HG02884 (cell line): ENCODE measurements at regions not wholly inside any gene's neighbourhood (a gene's known extent, or its start where the extent isn't known, plus 50 kb on each side); places are given as distances from the start of the nearest gene placed in this dataset.

Source experiments
- ATAC-seq: cut with Tn5 transposase; IDR thresholded peaks from one replicate; pipeline ENCODE4 v1.9.1; 2021; ENCODE audit warnings: mild to moderate bottlenecking, moderate library complexity; ENCODE audit not compliant: unreplicated experiment

DNA sequence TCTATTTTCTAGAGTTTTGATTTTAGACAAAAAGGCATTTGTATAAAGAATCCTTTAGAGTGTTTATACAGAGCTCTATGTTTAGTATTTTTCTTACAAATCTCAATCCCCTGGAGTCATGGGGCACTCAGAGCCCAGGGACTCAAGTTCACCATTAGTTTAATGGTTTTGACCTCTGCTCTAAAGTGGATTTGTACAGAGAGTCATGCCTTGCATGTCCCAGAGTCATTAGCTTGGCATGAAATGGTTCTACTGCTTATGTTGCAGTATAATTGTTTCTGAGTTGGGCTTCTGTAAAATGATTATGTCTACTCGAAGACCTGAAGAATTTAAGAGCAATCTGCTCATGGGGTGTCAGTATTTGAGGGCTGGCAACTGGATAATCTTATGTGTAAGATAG is 406.2 kb downstream of the DLEU7 start:
- no peak for ATAC-seq

DNA sequence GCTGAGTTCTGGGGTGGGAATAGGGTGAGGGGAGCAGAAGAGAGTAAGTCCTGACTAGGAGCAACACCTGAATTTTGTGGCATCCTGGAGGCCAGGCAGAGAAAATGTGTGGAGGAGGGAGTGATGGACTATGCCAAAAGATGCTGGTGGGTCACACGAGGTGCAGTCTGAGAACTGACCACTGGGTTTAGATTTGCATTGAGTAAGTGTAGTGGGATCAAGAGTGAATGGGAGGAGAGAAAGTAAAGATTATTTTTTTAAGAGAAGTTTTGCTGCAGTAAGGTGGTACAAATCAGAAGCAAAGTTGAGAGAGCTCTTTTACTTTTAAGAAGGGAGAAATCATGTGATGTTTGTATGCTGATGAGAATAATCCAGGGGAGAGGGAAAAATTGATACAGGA is 405.1 kb downstream of the DLEU7 start:
- ATAC-seq, result no peak

DNA sequence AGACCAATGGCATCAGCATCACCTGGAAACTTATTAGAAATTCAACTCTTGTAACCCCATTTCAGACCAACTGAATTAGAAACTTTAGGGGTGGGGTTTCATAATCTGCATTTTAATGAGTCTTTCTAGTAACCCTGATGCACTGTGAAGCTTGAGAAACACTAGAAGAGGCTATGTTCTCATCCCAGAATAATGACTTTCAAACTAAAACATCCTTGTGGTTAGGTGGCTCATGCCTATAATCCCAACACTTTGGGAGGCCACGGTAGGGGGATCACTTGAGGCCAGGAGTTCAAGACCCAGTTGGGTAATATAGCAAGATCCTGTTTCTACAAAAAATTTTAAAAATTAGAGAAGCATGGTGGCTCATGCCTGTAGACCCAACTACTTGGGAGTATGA is 402.4 kb downstream of the DLEU7 start:
- no peak for ATAC-seq

DNA sequence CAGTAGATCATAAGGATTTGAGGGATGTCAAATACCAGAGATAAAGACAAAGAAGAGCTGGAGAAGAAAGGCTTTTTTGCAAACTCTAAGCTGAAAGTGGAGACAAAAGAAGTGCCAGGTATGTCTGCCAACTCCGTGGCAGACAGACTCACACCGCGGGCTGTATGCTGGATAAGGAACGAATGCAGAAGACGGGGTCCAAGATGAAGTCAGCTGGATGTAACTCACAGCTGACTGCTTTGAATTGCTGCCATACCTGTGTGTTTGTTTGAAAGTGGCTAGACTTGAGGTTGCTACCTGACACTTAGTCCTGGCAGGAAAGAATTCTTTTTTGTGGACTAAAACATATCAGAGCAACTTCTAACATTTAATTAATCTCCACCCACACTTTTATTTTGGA is 398.8 kb downstream of the DLEU7 start:
- no peak for ATAC-seq

DNA sequence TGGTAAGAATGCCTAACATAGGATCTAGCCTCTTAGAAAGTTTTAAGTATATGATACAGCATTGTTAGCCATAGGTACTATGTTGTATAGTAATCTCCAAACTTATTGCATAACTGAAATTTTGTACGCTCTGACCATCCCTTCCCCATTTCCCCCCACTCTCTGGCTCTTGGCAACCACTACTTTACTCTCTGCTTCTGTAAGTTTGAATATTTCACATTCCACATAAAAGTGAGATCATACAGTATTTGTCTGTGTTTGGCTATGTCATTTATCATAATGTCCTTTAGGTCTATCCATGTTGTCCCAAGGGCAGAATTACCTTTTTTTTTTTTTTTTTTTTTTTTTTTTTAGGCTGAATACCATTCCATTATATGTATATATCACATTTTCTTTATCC is 396.9 kb downstream of the DLEU7 start:
- no peak for ATAC-seq

DNA sequence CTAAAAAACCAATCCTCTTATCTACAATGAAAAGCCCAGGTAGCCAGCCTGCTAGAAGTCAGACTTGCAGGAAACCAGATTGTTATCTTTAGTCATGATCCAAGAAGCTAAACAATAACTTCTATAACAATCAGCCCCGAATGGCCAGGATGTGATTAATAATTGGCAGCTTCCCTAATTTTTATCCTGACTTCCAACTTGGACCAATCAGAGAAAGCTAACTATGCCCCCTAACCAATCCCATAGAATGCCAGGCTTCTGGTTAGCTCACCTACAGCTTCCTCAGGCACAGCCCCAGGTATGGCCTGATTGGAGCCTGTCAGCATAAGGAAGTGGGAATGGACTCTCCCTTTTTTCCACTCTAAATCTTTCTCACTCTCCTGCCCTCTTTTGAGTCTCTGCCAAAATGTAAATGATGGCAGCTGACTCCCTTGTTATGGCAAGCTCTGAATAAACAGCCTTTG is 394.9 kb downstream of the DLEU7 start:
- no peak for ATAC-seq

DNA sequence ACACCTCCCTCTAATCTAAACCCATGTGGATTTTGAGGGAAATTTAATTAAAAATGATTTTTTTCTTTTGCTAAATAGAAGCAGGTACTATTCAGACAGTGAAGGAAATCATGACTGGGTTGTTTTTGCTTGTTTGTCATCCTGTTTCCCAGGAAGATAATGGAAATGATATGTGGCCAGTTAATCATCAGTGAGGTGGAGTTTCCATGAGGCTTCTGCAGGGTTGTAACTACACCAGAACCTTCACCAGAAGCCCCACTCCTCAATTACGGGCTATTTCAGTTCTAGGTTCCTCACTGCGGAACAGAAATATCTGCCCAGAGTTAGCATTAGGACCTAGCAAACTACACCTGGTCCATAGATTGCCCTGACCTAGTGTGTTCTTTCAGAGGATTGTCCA is 394.0 kb downstream of the DLEU7 start:
- no peak for ATAC-seq

DNA sequence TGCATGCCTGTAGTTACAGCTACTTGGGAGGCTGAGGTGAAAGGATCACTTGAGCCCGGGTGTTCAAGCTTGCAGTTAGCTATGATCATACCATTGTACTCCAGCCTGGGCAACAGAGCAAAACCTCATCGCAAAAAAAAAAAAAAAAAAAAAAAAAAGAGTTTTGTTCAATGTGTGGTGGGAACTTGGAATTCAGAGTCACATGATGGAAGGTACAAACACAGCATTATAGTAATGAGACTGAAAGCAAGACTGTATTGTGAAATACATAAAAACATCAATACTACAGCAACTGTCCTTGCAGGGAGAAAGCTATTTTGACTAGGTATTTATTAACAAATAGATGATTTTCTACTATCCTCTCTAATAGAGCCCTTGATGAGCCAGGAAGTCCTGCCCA is 393.2 kb downstream of the DLEU7 start:
- ATAC-seq, result no peak

DNA sequence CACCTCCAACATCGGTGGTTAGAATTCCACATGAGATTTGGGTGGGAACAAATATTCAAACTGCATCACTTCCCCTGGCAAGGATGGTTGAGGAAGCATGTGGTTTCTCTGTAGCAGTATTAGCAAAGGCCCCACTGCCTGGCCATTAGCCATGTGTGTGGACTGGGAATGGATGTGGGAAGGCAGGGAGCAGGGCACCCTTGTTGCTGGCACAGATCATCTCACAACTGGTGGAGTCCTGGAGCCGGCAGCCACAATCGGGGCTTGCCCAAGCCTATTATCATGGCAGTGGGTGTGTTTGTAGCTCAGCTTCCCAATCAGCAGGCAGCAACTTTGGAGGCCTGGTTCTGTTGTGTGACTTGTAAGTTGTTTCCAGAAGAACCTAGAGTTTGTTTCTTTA is 391.9 kb downstream of the DLEU7 start:
- ATAC-seq, result no peak

DNA sequence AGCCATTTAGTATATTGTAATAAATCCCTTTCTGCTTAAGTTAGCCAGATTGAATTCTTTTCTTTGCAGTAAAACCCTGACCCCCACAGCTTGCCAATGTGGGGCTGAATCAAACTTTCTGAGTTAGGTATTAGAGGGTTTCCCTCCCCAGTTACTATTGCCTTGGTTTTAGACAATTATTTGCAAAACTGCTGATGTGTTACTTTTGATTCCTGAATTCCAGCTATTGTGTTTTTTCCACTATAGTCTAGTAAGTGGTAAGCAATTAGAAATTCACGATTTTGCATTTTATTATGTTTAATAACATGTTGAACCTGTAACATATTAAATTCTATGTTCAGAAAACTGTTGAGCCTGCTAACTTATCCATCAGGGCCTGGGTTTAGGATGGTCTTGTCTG is 391.5 kb downstream of the DLEU7 start:
- no peak for ATAC-seq

DNA sequence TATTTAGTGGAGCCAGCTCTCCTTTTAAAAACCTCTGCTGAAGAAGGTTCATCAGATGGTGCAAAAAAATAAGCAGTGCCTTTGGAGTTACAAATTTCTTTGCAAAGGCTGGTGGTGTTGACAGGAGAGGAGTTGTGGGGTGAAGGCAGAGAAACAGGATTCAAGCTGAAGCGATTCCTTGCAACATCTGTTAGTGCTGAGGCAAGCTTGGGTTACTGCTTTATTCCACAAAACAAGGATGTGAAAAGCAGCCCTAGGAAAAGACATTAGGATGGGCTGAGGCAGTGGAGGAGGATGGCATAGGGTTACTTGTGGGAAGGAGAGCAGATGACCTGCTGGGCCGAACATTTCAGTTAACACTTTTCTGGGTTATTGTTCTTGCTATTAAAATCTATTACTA is 390.7 kb downstream of the DLEU7 start:
- ATAC-seq, result no peak

DNA sequence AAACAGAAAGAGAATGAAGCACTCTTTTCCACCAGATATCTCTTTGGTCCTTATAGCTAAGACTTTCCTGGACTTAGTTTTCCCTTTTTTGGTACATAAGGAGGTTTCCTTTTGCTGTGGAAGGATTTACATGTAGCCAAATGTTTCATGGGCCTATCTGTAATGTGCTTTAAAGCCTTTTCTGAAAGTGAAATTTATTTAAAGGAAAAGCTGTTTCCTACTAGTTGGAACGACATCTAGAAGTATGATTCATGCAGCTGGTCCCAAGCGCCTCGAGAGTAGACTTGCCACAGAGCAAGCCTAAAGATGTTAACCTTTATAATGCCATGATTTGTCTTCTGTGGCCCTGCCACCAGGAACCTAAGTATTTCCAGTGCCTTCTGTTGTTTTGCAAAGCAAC is 390.3 kb downstream of the DLEU7 start:
- no peak for ATAC-seq

DNA sequence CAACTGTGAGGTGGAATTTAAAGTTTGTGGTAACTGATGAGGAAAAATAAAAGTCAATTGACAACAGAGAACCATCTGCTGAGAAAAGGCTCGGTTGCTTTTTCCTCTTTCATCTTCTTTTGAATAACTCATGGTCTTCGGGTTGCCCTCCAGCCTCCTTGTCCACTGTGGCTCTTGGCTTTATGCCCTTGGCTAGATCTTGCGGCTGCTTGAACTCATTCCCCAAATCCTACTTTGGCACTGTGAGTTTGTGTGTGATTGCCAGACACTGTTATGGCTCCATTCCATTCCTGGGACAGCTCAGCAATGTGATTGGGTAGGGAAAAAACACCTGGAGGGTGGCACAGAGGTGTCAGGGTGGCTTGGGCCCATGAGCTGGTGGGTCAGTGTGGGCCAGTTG is 387.4 kb downstream of the DLEU7 start:
- ATAC-seq, result no peak

DNA sequence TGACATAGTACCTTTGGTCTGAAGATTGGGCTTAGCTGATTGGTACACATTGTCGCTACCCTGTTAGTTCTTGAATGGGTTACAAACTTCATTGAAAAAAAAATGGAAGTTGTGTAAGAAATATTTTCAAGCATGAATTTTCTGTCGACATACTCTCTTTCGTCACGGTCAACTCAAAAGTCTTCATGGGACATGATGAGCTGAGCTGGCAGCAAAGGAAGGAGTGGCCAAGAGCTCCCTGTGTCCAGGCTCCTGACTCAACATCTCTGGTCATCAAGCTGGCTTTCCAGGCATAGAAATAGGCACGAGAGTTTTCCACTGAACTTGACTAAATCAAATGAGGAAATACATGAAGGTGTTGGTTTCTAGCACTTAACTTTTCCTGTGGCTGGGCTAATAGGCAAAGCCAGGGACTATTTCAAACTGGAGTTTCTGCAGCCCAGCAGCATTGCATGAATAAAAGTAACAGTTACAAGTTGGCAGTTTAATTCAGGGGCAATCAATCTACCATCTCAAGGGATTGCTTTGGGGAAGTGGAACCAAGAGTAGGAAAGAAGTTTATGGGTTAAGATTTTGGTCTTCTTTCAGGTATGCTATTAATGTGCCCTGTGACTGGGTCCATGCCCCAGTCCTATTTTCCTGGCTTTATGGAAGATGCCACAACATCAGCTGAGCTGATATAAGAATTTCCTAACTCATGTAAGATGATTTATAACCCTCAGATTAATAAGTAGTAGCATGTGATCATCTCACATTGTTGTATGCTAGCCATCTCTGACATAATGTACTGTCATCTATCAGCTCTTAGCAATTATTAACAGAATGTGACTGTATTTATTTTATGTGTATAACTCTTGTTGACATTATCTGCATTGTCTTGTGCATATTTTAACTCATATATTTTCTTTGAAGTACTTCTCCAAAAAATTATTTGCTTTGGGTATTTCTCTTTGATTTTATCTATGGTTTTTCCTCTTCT is 385.8 kb downstream of the DLEU7 start:
- no peak for ATAC-seq

DNA sequence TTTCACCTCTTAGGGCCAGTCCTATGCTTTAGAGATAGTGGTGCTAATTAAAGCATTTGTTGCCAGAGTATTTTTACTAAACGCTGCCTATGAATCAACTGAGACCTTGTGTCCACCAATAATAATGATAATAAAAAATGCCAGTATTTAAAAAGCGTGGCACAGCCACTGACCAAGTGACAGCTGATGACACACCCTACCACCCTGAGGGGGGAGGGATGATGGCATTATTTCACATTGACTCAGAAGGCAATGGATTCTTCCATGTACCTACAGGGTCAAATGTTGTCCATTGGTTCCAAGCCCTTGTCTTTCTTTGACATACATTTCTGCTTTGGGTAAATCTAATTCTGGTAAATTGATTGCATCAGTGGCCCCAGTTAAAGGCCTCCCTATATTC is 384.4 kb downstream of the DLEU7 start:
- ATAC-seq, result no peak

DNA sequence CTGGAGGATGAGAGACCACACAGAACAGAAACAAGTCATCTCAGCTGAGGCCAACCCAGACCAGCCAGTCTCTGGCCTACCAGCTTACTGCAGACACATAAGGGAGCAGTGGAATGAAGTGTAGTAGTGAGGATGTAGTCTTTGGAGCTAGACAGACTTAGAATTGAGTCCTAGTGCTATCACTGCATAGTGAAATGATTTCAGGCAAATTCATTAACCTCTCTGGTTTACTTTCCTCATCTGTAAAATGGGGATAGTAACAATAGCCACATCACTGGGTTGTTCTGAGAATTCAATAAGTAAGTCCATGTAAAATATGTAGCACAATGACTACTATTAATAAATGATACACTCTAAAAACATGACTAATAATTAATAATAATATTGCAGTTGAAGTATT is 383.8 kb downstream of the DLEU7 start:
- no peak for ATAC-seq

DNA sequence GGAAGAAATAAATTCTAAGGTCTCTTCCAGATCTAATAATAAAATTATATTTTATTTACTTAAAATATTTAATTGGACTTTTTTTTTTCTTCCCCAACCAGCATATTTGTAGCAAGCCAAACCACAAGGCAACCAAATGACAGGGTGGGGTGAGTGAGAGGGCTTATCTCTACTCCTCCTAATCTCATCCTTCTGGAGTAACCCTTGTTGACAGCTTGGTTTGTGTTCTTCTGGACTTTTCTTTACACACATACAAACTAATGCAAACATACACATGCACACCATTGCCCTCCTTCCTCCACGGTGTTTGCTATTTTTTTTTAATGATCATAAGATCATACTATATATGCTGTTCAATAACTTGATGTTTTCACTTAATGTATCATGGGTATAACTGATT is 383.1 kb downstream of the DLEU7 start:
- ATAC-seq, result no peak

DNA sequence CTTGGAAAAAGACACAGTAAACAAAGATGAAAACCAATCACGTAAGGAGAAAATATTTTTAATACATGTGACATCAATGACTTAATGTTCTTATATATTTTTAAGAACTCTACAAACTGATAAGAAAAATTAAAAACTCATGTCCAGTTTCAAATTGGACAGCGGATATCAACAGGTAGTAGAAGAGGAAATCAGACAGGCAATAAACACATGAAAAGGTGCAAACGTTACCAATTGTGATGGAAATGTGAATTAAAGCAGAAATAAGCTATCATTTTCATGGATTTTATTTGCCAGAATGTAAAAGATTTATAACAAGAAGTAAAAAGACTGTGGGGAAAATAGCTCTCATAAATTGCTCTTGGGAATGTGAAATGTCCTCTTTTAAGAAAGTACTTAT is 382.3 kb downstream of the DLEU7 start:
- ATAC-seq, result no peak

DNA sequence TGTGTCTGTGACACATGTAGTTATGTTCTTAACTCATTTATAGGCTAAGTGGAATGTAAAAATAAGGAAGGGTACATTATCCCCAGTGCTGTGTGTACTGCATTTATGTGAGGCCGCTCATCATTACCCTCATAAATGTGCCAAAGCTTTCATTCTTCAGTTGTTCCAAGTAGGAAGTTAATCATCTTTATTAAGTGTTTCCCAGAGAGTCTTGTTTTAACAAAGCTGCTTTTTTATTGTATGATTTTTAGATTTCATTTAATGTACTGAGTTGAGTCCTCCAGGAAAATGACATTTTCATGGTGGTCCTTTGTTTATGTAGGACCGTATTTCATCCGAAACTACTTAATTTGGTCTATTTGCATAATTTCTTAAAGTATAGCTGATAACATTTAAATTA is 379.8 kb downstream of the DLEU7 start:
- ATAC-seq, result no peak

DNA sequence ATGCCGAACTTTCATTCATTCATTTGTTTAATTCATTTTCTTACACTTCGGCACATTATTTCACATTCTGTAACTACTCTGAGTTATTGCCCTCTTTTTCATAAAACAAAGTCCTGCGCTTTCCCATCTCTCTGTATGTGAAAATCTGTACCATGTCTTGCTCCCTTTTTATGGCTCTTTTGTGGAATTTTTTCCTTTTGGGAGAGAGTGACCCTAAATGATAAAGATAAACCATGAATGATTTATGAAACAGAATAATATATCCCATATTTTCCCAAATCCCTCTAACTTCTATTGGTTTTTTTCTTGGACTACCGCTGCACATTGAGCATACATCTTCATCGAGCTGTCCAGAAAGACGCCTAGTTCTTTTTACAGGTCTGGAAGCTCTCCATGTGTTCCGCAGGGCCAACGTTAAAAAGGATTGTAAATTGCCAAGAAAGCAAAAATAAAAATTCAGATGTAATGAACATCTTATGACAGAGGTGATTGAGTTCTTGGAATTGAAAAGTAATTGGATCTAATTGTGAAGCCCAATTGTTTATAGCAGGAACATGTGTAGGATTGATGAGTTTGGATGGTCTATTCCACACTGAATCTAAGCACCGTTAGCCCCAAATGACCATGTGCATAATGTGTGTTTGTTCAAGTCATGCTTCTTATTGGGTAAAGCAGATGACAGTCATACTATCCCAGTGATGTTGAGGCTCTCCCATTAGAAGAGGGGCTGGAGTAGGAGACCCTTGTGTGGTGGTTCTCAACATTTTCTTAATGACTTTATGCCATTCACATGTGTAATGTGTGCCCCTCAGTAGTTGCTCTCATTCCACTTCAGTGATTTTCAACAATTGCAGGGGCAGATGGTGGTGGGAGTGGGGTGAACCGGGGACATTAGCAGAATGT is 378.9 kb downstream of the DLEU7 start:
- no peak for ATAC-seq

DNA sequence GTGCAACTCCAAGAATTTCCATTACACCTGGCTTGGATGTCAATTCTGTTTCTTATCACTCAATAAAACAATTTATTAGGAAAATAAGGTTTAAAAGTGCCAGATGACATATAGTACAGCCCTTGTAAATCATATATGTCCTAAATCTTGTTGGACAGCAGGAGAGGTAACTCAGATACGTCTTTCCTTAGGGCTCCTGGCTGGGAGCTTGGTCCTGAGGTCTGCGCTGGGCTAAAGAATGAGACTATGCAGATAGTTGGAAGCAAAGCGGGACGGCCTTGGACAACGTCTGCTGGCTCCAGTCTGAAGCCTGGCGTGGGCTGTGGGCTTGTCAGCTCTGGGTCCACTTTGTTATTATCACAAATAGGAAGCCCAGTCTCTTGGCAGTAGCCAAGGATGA is 377.0 kb downstream of the DLEU7 start:
- no peak for ATAC-seq
